SK-N-SH treated with all-trans-retinoic acid at 6 μM for 48 hours (cell line): ENCODE measurements at regions not wholly inside any gene's neighbourhood (a gene's known extent, or its start where the extent isn't known, plus 50 kb on each side); places are given as distances from the start of the nearest gene placed in this dataset.

ENCODE experiments used
- ARNTL ChIP-seq: fragments of 450-650 bp; formaldehyde crosslinking; IDR thresholded peaks from 2 replicates; pipeline ENCODE4 v1.5.0; 2020; ENCODE audit warnings: low read depth, mild to moderate bottlenecking, moderate library complexity, borderline replicate concordance
- BACH2 ChIP-seq: fragments of 250-450 bp; sonication (Bioruptor Pico); IDR thresholded peaks from 2 replicates; pipeline ENCODE4 v1.9.0; 2021; ENCODE audit warnings: mild to moderate bottlenecking, borderline replicate concordance
- CREB5 ChIP-seq: fragments of 250-450 bp; sonication (Bioruptor Pico); IDR thresholded peaks from 2 replicates; pipeline ENCODE4 v1.5.1; 2020; ENCODE audit warnings: low read depth, mild to moderate bottlenecking, moderate library complexity
- CSRNP3 ChIP-seq: fragments of 250-450 bp; sonication (Bioruptor Pico); IDR thresholded peaks from 2 replicates; pipeline ENCODE4 v1.5.1; 2021; ENCODE audit warnings: mild to moderate bottlenecking, moderate library complexity
- OSR1 ChIP-seq: fragments of 250-450 bp; sonication (Bioruptor Pico); IDR thresholded peaks from 2 replicates; pipeline ENCODE4 v1.8.0; 2022; ENCODE audit warnings: moderate library complexity, mild to moderate bottlenecking, inconsistent platforms
- PATZ1 ChIP-seq: fragments of 250-450 bp; sonication (Bioruptor Pico); IDR thresholded peaks from 2 replicates; pipeline ENCODE4 v1.8.0; 2020; ENCODE audit warnings: mild to moderate bottlenecking, moderate library complexity, borderline replicate concordance
- RARB ChIP-seq: fragments of 250-450 bp; sonication (Bioruptor Pico); IDR thresholded peaks from 2 replicates; pipeline ENCODE4 v1.8.0; 2021; ENCODE audit warnings: mild to moderate bottlenecking, moderate library complexity
- TOX ChIP-seq: fragments of 250-450 bp; sonication (Bioruptor Pico); IDR thresholded peaks from 2 replicates; pipeline ENCODE4 v1.8.0; 2021; ENCODE audit warnings: mild to moderate bottlenecking, moderate library complexity, borderline replicate concordance
- ZFP30 ChIP-seq: fragments of 450-650 bp; formaldehyde crosslinking; IDR thresholded peaks from 2 replicates; pipeline ENCODE4 v1.5.0; 2022; ENCODE audit warnings: mild to moderate bottlenecking, moderate library complexity
- ZNF70 ChIP-seq: fragments of 450-650 bp; formaldehyde crosslinking; IDR thresholded peaks from 2 replicates; pipeline ENCODE4 v1.5.0; 2020; ENCODE audit warnings: mild to moderate bottlenecking, moderate library complexity

GRCh38 chr6:106797186-106797585 is 167.8 kb downstream of the QRSL1 start:
- TF ChIP-seq TOX = no peak
- no peak for TF ChIP-seq CREB5
- no peak for TF ChIP-seq OSR1 (CRISPR knock-in tag)
- TF ChIP-seq RARB = no peak
- no peak for TF ChIP-seq ZFP30 (CRISPR knock-in tag)
- no peak for TF ChIP-seq CSRNP3 (CRISPR knock-in tag)
- TF ChIP-seq ZNF70 = no peak
- no peak for TF ChIP-seq PATZ1
- TF ChIP-seq BACH2 (CRISPR knock-in tag) = no peak
- TF ChIP-seq ARNTL (CRISPR knock-in tag) = no peak
